ENCODE measurements at regions not wholly inside any gene's neighbourhood (a gene's known extent, or its start where the extent isn't known, plus 50 kb on each side); places are given as distances from the start of the nearest gene placed in this dataset.

- no peak for ATAC-seq
- DNase-seq = no peak
- TF ChIP-seq CTCF (IDR thresholded peaks at IDR 0.05) (no peak), POLR2A (IDR thresholded peaks at IDR 0.05) (no peak)
- H3K9me3 ChIP-seq = no peaks in the 10 kb centered on the region
- intact Hi-C loops (cut with DNase I) = no loop called here
- 56 to 68% methylated on average over 5 of the region's 5 CpGs for WGBS, 2 donors
- H3K4me3 ChIP-seq = no peak overlapping the region
- no peaks in the 10 kb centered on the region for H3K4me1 ChIP-seq
- no peak overlapping the region for H3K27ac ChIP-seq
- H3K27me3 ChIP-seq = no peaks in the 10 kb centered on the region
- H3K36me3 ChIP-seq (replicated peaks in 1 of 2; ENCODE audit: insufficient read depth in 1 of 2, low read depth in 2 of 2) = no peaks in the 10 kb centered on the region
Observed at GRCh38 chr16:5722116-5722619, 624.6 kb upstream of the EEF2KMT start.

- no peak for DNase-seq
- H3K27ac ChIP-seq = no peak overlapping the region
- no peak for TF ChIP-seq POLR2A (IDR thresholded peaks at IDR 0.05)
- no peak for TF ChIP-seq CTCF (IDR thresholded peaks at IDR 0.05)
- 45 to 50% methylated on average over 2 of the region's 2 CpGs for WGBS, 2 donors
- no peaks in the 10 kb centered on the region for H3K4me1 ChIP-seq
- no peaks in the 10 kb centered on the region for H3K36me3 ChIP-seq (replicated peaks in 1 of 2; ENCODE audit: insufficient read depth in 1 of 2, low read depth in 2 of 2)
- no peak overlapping the region for H3K4me3 ChIP-seq
- no peaks in the 10 kb centered on the region for H3K9me3 ChIP-seq
- intact Hi-C loops (cut with DNase I) = no loop called here
- no peak for ATAC-seq
- no peaks in the 10 kb centered on the region for H3K27me3 ChIP-seq
Observed at GRCh38 chr16:5715155-5715554, 617.6 kb upstream of the EEF2KMT start.

GRCh38 chr16:5709889-5710288 is 612.3 kb upstream of the EEF2KMT start:
- 41 to 45% methylated on average over 6 of the region's 6 CpGs for WGBS, 2 donors
- no peak for DNase-seq
- H3K9me3 ChIP-seq = no peaks in the 10 kb centered on the region
- no peak overlapping the region for H3K27ac ChIP-seq
- H3K4me1 ChIP-seq = no peaks in the 10 kb centered on the region
- no peak for TF ChIP-seq CTCF (IDR thresholded peaks at IDR 0.05)
- no peak for TF ChIP-seq POLR2A (IDR thresholded peaks at IDR 0.05)
- no peaks in the 10 kb centered on the region for H3K27me3 ChIP-seq
- intact Hi-C loops (cut with DNase I) = no loop called here
- no peak for ATAC-seq
- H3K4me3 ChIP-seq = no peak overlapping the region
- H3K36me3 ChIP-seq (replicated peaks in 1 of 2; ENCODE audit: insufficient read depth in 1 of 2, low read depth in 2 of 2) = no peaks in the 10 kb centered on the region

- DNase-seq = no peak
- no peak for ATAC-seq
- Histone ChIP-seq H3K4me1 (no peaks in the 10 kb centered on the region), H3K9me3 (peaks cover 0 to 15% (median 0%) of the 10 kb centered on the region in 3 donors), H3K36me3 (replicated peaks in 1 of 2; ENCODE audit: insufficient read depth in 1 of 2, low read depth in 2 of 2) (no peaks in the 10 kb centered on the region), H3K27ac (no peak overlapping the region), H3K27me3 (no peaks in the 10 kb centered on the region), H3K4me3 (no peak overlapping the region)
- intact Hi-C loops (cut with DNase I) = no loop called here
- TF ChIP-seq POLR2A (IDR thresholded peaks at IDR 0.05) = no peak
- no peak for TF ChIP-seq CTCF (IDR thresholded peaks at IDR 0.05)
- WGBS, 2 donors = 41 to 44% methylated on average over 6 of the region's 6 CpGs
Observed at GRCh38 chr16:5706211-5706610, 608.6 kb upstream of the EEF2KMT start.

- Histone ChIP-seq H3K27ac (no peak overlapping the region), H3K27me3 (no peaks in the 10 kb centered on the region), H3K4me3 (no peak overlapping the region), H3K9me3 (peaks cover 0 to 15% (median 0%) of the 10 kb centered on the region in 3 donors), H3K36me3 (replicated peaks in 1 of 2; ENCODE audit: insufficient read depth in 1 of 2, low read depth in 2 of 2) (no peaks in the 10 kb centered on the region), H3K4me1 (no peaks in the 10 kb centered on the region)
- DNase-seq (no peak), ATAC-seq (no peak)
- TF ChIP-seq CTCF (IDR thresholded peaks at IDR 0.05) (no peak), POLR2A (IDR thresholded peaks at IDR 0.05) (no peak)
- intact Hi-C loops (cut with DNase I) = no loop called here
- 37 to 51% methylated on average over 4 of the region's 4 CpGs for WGBS, 2 donors
Observed at GRCh38 chr16:5704271-5704670, 606.7 kb upstream of the EEF2KMT start.
